Smooth muscle cell (in vitro differentiated cells): ENCODE measurements at regions not wholly inside any gene's neighbourhood (a gene's known extent, or its start where the extent isn't known, plus 50 kb on each side); places are given as distances from the start of the nearest gene placed in this dataset.

Source experiments
- DNase-seq: peaks from one replicate; lab custom pipeline; 2025; ENCODE audit not compliant: unreplicated experiment; lab: John Stamatoyannopoulos, UW
- H2AFZ ChIP-seq: fragments of 200-600 bp; sonication (generic); 2 replicates; pipeline ENCODE4 v1.6.0; 2016; ENCODE audit warnings: antibody characterized with exemption, low read depth, mild to moderate bottlenecking
- H3F3A ChIP-seq: fragments of 200-600 bp; sonication (generic); 2 replicates; pipeline ENCODE4 v1.6.0; 2017; ENCODE audit warnings: antibody characterized with exemption, low read depth
- H3K27ac ChIP-seq: fragments of 200-600 bp; sonication (generic); 2 replicates; pipeline ENCODE4 v1.5.1; 2016; ENCODE audit warnings: low read depth, mild to moderate bottlenecking
- H3K27me3 ChIP-seq: fragments of 200-600 bp; sonication (generic); 2 replicates; pipeline ENCODE4 v1.6.1; 2016; ENCODE audit warnings: low read depth, mild to moderate bottlenecking
- H3K36me3 ChIP-seq: fragments of 200-600 bp; sonication (generic); 2 replicates; pipeline ENCODE4 v1.5.1; 2016; ENCODE audit warnings: low read depth
- H3K4me1 ChIP-seq: fragments of 200-600 bp; sonication (generic); 2 replicates; pipeline ENCODE4 v1.5.1; 2016; ENCODE audit warnings: low read depth
- H3K4me2 ChIP-seq: fragments of 200-600 bp; sonication (generic); 2 replicates; pipeline ENCODE4 v1.6.0; 2016; ENCODE audit warnings: mild to moderate bottlenecking
- H3K4me3 ChIP-seq: fragments of 200-600 bp; sonication (generic); 2 replicates; pipeline ENCODE4 v1.5.1; 2016; ENCODE audit warnings: mild to moderate bottlenecking
- H3K79me2 ChIP-seq: fragments of 200-600 bp; sonication (generic); 2 replicates; pipeline ENCODE4 v1.6.0; 2016; ENCODE audit warnings: low read depth, mild to moderate bottlenecking
- H3K9ac ChIP-seq: fragments of 200-600 bp; sonication (generic); 2 replicates; pipeline ENCODE4 v1.6.0; 2016; ENCODE audit warnings: low read depth
- H3K9me3 ChIP-seq: fragments of 200-600 bp; sonication (generic); replicated peaks from 2 replicates; pipeline ENCODE4 v1.5.1; 2016; ENCODE audit warnings: low read depth
- H4K20me1 ChIP-seq: fragments of 200-600 bp; sonication (generic); 2 replicates; pipeline ENCODE4 v1.6.0; 2016; ENCODE audit warnings: low read depth
- CTCF ChIP-seq: fragments of 200-600 bp; sonication (generic); IDR thresholded peaks from 2 replicates; pipeline ENCODE4 v1.5.1; 2017; ENCODE audit warnings: borderline replicate concordance, mild to moderate bottlenecking, antibody characterized with exemption; ENCODE audit not compliant: insufficient read depth, poor library complexity, severe bottlenecking
- WGBS: methylation state at CpG from one replicate; pipeline ENCODE4 v1.1.7; 2016; ENCODE audit warnings: low lambda C conversion rate; 5-methylcytosine and 5-hydroxymethylcytosine counted together

- Histone ChIP-seq H3F3A (no peaks in the 10 kb centered on the region), H3K27ac (no peak overlapping the region), H3K4me2 (no peak overlapping the region), H4K20me1 (no peaks in the 10 kb centered on the region), H3K36me3 (no peaks in the 10 kb centered on the region), H3K27me3 (no peaks in the 10 kb centered on the region), H3K79me2 (no peaks in the 10 kb centered on the region), H3K9me3 (no peaks in the 10 kb centered on the region), H3K9ac (no peak overlapping the region), H2AFZ (no peak overlapping the region), H3K4me1 (no peaks in the 10 kb centered on the region), H3K4me3 (no peak overlapping the region)
- TF ChIP-seq CTCF, result no peak
- DNase-seq, result no peak
- WGBS, result 89% methylated on average over 2 of the region's 2 CpGs
These were observed 111.0 kb upstream of the CPNE4 start for GRCh38 chr3:132145833-132146232.

DNA sequence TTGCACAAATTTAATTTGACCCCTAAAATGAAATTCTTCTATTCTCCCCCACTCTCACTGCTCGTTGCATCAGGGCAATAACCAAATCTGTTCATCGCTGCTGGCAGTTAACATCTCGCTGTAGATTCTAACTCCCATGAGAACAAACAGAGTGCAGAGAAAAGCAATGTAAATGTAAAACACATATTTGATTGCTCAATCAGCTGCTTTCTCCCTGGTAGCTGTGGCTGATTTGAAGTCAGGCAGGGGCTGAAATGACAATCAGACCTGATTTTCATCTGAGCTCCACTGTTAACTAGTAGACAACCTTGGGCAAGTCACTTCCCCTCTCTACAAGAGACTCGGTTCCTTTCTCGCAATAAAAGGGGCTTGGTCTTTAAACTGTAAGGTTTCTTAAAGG lies 119.8 kb upstream of the CPNE4 start:
- DNase-seq, result no peak

DNA sequence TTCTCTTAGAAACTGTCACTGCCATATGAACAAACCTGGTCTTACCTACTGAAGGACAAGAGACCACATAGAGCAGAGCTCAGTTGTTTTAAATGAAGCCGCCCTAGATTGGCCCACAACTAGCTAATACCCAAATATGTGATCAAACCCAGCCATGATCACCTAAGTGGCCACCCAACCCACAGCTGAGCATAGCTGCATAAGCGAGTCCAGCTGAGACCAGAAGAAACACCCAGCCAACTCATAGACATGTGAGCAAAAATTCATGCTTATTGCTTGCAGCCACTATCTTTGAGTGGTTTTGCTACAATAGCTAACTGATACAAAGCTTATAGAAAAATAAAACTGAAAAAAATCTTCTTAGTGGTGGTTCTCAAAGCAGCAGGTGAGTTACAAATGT lies 124.3 kb upstream of the CPNE4 start:
- no peak for TF ChIP-seq CTCF
- H3K4me3 ChIP-seq, result no peak overlapping the region
- no peaks in the 10 kb centered on the region for H4K20me1 ChIP-seq
- no peaks in the 10 kb centered on the region for H3K9me3 ChIP-seq
- H3F3A ChIP-seq, result no peaks in the 10 kb centered on the region
- 84% methylated on average over 2 of the region's 2 CpGs for WGBS
- H3K4me2 ChIP-seq, result no peak overlapping the region
- no peak overlapping the region for H2AFZ ChIP-seq
- H3K79me2 ChIP-seq, result no peaks in the 10 kb centered on the region
- H3K9ac ChIP-seq, result no peak overlapping the region
- H3K36me3 ChIP-seq, result no peaks in the 10 kb centered on the region
- no peak overlapping the region for H3K27ac ChIP-seq
- H3K4me1 ChIP-seq, result no peaks in the 10 kb centered on the region
- H3K27me3 ChIP-seq, result peaks cover 3% of the 10 kb centered on the region
- no peak for DNase-seq

More for the DNA sequence above, 119.8 kb upstream of the CPNE4 start:
- Histone ChIP-seq H3K4me3 (no peak overlapping the region), H4K20me1 (no peaks in the 10 kb centered on the region), H3K9me3 (no peaks in the 10 kb centered on the region), H3K4me2 (no peak overlapping the region), H3K79me2 (no peaks in the 10 kb centered on the region), H2AFZ (no peak overlapping the region), H3F3A (no peaks in the 10 kb centered on the region), H3K27ac (no peak overlapping the region), H3K36me3 (no peaks in the 10 kb centered on the region), H3K27me3 (peaks cover 3% of the 10 kb centered on the region), H3K9ac (no peak overlapping the region), H3K4me1 (no peaks in the 10 kb centered on the region)
- no peak for TF ChIP-seq CTCF
- 82% methylated on average over 5 of the region's 5 CpGs for WGBS

DNA sequence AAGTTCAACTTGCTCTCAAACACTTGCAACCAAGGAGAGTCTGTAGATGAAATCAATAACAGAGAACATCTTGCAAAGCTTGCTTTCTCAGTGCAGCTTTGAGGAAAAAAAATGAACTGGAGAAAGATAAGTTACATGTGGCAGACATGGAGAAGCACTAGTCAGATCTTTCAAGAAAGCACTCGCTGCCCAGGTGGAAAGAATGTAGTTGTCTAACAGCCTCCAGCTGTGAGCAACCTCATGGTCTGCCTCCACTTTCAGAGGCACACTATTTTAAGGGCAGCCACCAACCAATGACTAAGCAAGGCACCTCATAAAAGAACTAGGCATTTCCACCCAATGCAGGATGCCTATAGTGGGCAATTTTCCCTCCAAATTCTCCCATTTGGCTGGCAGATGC lies 125.4 kb upstream of the CPNE4 start:
- Histone ChIP-seq H3K27me3 (peaks cover 3% of the 10 kb centered on the region), H3K4me3 (no peak overlapping the region), H3K79me2 (no peaks in the 10 kb centered on the region), H2AFZ (no peak overlapping the region), H3K36me3 (no peaks in the 10 kb centered on the region), H3K4me1 (no peaks in the 10 kb centered on the region), H3K9ac (no peak overlapping the region), H3K4me2 (no peak overlapping the region), H3K27ac (no peak overlapping the region), H3F3A (no peaks in the 10 kb centered on the region), H3K9me3 (no peaks in the 10 kb centered on the region), H4K20me1 (no peaks in the 10 kb centered on the region)
- DNase-seq, result no peak
- TF ChIP-seq CTCF, result no peak
- WGBS, result 69% methylated on average over 1 of the region's 1 CpG
